NCI-H82 (cell line): ENCODE measurements at regions not wholly inside any gene's neighbourhood (a gene's known extent, or its start where the extent isn't known, plus 50 kb on each side); places are given as distances from the start of the nearest gene placed in this dataset.
"Not testable (repeated sequence)": the region's sequence is repeated elsewhere in the genome, so short reads cannot be mapped to it uniquely, and the experiment has no call there.

Experiments
- DNase-seq: peaks from one replicate; lab custom pipeline; 2025; lab: John Stamatoyannopoulos, UW

- DNase-seq = no peak
Observed at GRCh38 chr6:119728220-119728750, 378.7 kb upstream of the MAN1A1 start.

DNA sequence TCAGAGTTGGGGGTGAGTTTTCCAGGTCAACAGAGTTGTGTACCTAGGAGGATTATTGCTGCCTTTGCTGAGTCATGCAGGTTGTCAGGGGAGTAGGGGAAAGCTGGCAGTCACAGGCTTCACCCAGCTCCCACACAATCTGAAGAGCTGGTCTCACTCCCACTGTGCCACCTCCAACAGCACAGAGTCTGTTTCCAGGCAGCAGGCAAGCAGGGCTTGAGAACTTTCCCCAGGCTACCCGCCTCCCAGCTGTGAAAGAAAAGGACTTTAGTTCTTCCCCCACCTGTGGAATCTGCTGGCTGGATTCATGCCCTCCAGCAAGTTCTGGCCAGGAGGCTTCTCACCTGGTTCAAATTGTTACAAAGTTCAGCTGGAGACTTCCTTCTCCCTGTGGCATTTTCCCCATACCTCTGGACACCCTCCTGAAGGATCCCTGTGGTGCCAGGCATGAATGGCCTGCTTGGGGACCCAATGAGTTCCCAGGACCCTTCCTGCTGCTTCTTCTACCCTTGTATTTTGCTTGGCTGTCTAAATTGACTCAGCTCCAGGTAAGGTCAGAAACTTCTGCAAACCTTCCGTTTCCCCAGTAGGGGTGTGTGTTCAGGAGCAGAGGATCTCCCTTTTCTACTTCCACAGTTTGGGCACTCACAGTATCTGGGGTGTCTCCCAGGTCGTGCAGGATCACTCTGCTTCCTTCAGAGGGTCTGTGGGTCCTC, 378.1 kb upstream of the MAN1A1 start:
- DNase-seq = no peak

DNA sequence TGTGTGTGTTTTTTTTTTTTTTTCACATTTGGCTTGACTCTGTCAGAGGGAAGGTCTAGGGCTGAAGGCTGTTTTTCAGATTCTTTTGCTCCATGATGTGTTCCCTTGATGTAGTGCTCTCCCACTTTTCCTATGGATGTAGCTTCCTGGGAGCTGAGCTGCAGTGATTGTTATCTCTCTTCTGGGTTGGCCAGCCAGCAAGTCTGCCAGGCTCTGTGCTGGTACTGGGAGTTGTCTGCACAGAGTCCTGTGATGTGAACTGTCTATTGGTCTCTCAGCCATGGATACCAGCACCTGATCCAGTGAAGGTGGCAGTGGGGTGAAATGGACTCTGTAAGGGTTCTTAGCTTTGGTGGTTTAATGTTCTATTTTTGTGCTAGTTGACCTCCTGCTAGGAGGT, 377.4 kb upstream of the MAN1A1 start:
- not testable (repeated sequence) for DNase-seq

GRCh38 chr6:119726086-119726485, 376.5 kb upstream of the MAN1A1 start:
- no peak for DNase-seq

DNA sequence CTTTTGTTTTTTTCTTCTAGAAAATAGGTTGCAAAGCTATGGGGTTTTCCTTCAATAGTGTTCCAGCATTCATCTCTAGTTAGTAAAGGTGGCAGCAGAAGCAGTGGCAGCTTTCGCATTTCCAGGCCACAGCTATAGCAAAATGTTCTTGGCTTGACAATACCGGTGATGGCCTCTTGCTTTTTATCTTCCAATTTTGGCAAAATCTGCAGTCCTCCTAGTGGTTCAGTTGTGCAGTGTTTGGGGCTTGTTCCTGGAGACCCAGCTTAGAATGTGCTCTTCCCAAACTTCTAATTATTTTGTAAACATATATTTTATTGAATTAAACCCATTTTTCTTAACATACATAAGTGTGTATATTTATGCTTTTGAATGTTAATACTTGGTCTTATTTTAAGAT, 370.6 kb upstream of the MAN1A1 start:
- peak; percentile 36 for DNase-seq

GRCh38 chr6:119717942-119718341, 368.4 kb upstream of the MAN1A1 start:
- no peak for DNase-seq

- no peak for DNase-seq
Observed at GRCh38 chr6:119716668-119717270, 367.2 kb upstream of the MAN1A1 start.

GRCh38 chr6:119713903-119714302, 364.3 kb upstream of the MAN1A1 start:
- DNase-seq = no peak

DNA sequence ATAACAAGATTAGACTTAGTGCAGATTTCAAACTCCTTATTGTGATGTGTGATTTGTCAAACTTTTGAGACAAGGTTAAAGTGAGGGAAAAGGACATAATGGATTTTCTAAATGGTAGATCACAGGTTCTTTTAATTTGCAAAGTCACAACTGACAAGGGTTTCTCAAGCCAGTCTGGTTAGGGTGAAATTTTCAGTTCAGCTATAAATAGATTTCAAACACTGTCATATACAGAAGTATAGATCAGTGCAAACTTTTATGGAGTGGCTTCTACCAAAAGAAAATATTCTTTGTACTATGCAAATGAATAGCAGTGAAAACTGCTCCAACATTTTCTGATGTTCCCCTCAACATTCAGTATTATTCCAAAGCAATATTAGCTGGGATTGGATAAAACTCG, 337.1 kb upstream of the MAN1A1 start:
- DNase-seq = no peak

DNA sequence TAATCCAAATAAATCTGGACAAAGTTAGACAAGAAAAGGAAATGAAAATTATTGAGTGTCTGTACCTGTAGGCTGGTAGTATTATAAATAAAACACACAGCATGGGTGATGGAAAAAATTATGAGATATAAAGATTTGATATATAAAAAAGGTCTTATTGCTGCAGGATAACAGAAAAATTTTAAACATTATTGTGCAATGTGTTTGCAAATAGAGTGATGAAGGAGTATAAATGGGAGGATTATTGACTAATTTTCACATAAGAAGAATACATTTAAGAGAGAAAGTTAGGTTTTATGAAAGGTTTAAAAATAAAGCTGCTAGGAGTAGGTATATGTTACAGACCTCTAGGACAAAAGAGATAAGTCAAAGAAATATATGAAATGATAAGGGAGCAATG, 336.7 kb upstream of the MAN1A1 start:
- no peak for DNase-seq

- DNase-seq = no peak
Observed at GRCh38 chr6:119683671-119684070, 334.1 kb upstream of the MAN1A1 start.

DNA sequence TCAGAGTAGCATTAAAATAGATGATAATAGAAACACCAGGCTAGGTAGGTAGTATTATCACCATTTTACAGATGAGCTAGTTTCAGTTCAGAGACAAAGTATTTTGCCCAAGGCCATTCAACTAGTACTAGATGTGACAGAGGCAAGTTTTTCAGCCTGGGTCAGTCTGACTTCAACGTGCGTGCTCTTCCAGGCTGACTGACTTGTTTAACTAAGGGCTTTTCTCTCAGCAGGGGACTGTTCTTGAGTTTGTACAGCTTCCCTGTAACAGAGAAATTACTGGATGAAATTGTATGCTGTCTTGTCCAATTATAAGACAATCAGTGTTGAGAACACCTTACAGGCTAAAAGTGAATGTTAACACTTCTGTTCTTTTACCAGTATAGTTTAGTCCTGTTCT, 333.5 kb upstream of the MAN1A1 start:
- no peak for DNase-seq

DNA sequence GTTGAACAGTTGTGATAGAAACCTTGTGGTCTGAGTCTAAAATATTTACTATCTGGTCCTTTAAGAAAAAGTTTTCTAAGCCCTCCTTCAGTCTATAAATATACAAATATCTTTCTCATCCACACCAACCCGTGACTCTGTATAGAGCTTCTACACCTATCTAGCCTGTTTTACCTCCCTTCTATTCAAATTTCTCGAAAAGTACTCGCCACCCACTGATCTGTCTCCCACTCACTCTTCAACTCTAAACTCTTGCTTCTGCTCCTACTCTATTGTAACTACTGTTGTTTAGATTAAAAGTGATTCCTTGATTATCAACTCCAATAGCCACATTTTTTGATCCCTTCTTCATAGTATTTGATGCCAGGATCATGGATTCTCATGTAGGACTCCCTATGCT, 329.4 kb upstream of the MAN1A1 start:
- DNase-seq = no peak

DNA sequence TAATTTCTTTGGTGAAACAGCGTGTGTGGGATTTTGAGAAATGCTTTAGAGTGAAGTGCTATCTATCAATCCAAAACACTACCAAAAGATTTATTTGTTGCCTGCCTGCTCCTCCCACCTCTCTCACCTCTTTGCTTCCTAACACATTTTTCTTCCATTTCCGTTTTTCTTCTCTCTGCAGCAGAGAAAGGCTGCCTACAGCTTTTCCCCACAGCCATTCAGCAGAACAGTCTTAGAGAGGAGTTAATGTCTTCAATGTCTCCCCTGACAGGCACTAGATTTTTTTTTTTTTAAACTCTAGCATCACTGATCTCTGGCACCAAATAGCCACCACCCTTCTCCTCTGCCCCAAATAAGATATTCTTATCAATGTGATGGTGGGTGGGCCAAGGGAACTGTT, 327.8 kb upstream of the MAN1A1 start:
- no peak for DNase-seq

GRCh38 chr6:119676961-119677360, 327.4 kb upstream of the MAN1A1 start:
- DNase-seq = no peak

DNA sequence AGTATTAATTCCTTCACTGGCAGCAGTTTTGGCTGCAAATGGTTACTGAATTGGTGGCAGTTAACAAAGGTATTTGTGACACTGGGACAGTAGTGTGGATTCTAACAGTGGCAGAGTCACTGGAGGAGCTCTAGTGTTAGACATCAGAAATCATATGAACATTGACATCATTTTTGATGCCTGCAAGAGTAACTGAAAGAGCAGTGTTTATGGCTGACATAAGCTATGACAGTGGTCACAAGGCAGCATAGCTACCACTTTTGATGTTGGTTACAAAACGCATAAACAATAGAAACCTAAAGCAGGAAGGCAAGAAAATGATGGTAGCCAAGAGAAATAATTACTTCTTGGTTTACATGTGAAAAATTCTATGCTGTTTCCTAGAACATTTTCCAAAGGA, 326.7 kb upstream of the MAN1A1 start:
- DNase-seq = no peak

DNA sequence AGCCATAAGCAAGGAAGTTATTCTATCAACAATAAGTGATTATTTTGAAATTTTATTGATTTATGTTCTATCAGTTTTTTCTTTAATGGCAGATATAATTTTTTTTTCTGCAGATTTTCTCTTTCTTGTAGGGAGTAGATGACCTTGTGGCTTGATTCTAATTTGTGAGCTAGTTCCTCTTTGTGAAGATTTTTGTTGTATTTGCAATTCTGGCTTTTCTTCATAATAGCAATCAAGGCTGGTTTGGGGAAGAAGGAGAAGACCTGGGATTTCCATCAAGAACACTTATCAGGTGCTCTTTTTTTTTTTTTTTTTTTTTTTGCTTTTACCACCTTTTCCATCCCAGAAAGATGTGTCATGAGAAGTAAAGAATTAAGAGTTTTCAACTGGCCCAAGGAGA, 324.2 kb upstream of the MAN1A1 start:
- DNase-seq = no peak

DNA sequence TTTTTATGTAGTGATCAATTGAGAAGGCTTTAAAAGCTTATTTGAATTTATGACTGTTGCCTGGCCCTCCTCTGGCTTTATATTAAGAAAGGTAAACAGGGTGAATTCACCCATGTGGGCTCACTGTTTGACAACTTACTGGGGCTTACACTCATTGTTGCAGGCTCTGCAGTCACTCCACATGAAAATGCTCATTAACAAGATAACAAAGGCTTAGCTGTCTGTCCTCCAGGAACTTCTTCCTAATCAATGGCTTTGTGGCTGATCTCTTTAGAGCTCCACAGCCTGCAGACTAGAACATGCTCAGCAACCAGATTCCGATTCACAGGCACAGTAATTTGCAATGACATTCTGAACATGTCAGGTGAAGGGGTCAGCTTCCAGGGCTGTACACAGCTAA, 323.2 kb upstream of the MAN1A1 start:
- DNase-seq = peak; percentile 97

- no peak for DNase-seq
Observed at GRCh38 chr6:119671105-119671504, 321.5 kb upstream of the MAN1A1 start.

- DNase-seq = no peak
Observed at GRCh38 chr6:119669221-119669620, 319.7 kb upstream of the MAN1A1 start.

GRCh38 chr6:119665432-119665831, 315.9 kb upstream of the MAN1A1 start:
- not testable (repeated sequence) for DNase-seq

GRCh38 chr6:119661628-119662027, 312.1 kb upstream of the MAN1A1 start:
- no peak for DNase-seq

DNA sequence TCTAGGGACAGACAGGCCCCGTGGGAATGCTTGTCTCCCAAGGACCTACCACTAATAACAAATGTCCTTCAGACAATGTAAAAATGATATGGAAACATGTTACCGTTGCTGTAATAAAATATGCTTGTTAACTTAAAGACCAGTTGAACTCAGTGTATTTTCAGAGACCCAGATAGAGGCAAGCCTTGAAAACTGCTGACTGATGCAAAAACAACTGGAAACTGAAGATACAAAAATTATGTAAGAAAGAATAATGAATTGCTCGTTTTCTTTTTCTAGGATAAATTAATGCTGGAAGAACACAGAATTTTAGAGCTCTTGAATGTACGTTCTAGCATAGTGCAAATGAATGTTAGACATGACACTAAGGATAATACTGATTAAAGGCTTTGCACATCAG, 311.5 kb upstream of the MAN1A1 start:
- DNase-seq = no peak

GRCh38 chr6:119658917-119659316, 309.4 kb upstream of the MAN1A1 start:
- no peak for DNase-seq
